H1 (cell line): ENCODE measurements at regions not wholly inside any gene's neighbourhood (a gene's known extent, or its start where the extent isn't known, plus 50 kb on each side); places are given as distances from the start of the nearest gene placed in this dataset.

Experiments used
- CTCF ChIA-PET: fragments of 300-600 bp; sonication (Branson Sonifier 250); formaldehyde crosslinking; loops from one replicate; lab custom pipeline; 2021; ENCODE audit not compliant: partially characterized antibody; lab: Charles Lee
- POLR2A ChIA-PET: fragments of 300-600 bp; sonication (Branson Sonifier 250); formaldehyde crosslinking; loops from one replicate; lab custom pipeline; 2021; ENCODE audit warnings: inconsistent platforms; ENCODE audit not compliant: partially characterized antibody; lab: Charles Lee
- DNase-seq, 2 experiments: peaks; one replicate each; pipeline versions ENCODE4 v3.0.0 to v3.0.0-alpha.2; 2010 to 2022; ENCODE audit warnings: low spot score in 2 of 2, low read depth in 1 of 2, mixed read lengths in 1 of 2
- FAIRE-seq: peaks from 2 replicates; lab custom pipeline; 2011; peaks lifted over from hg19 to GRCh38; lab: Jason Lieb, UNC
- H2AFZ ChIP-seq: 2 replicates; pipeline ENCODE4 v1.8.1; 2012; ENCODE audit warnings: low read length, inconsistent platforms
- H2AK5ac ChIP-seq: 2 replicates; pipeline ENCODE4 v1.6.1; 2013; ENCODE audit warnings: low read depth, low read length
- H2BK120ac ChIP-seq: replicated peaks from 2 replicates; pipeline ENCODE3; 2013; ENCODE audit warnings: low read depth, low read length, inconsistent platforms
- H2BK12ac ChIP-seq: 2 replicates; pipeline ENCODE4 v1.6.1; 2013; ENCODE audit warnings: low read depth, low read length
- H2BK15ac ChIP-seq: 2 replicates; pipeline ENCODE4 v1.6.1; 2013; ENCODE audit warnings: low read length
- H2BK20ac ChIP-seq: 2 replicates; pipeline ENCODE4 v1.6.1; 2013; ENCODE audit warnings: low read length
- H2BK5ac ChIP-seq: 2 replicates; pipeline ENCODE4 v1.6.1; 2013; ENCODE audit warnings: low read depth, low read length
- H3K14ac ChIP-seq: 2 replicates; pipeline ENCODE4 v1.6.1; 2013; ENCODE audit warnings: inconsistent platforms; ENCODE audit not compliant: insufficient read length
- H3K18ac ChIP-seq: 2 replicates; pipeline ENCODE4 v1.6.1; 2013; ENCODE audit warnings: low read length; ENCODE audit errors: extremely low read depth
- H3K23ac ChIP-seq: 2 replicates; pipeline ENCODE4 v1.6.1; 2013; ENCODE audit warnings: inconsistent platforms; ENCODE audit not compliant: insufficient read length
- H3K23me2 ChIP-seq: 2 replicates; pipeline ENCODE4 v1.6.1; 2013; ENCODE audit warnings: low read depth, low read length
- H3K27ac ChIP-seq: 2 replicates; pipeline ENCODE4 v1.6.1; 2011; ENCODE audit warnings: low read depth, low read length, inconsistent platforms
- H3K27me3 ChIP-seq, 4 experiments: replicated peaks in 1 of 4; 1 replicate in 1 of 4; 2 replicates in 3 of 4; pipeline versions ENCODE4 v1.6.1 to v1.8.1; 2011 to 2013; ENCODE audit warnings: low read length in 3 of 4, mild to moderate bottlenecking in 3 of 4, inconsistent platforms in 2 of 4, mixed read lengths in 2 of 4, moderate library complexity in 1 of 4; ENCODE audit not compliant: control insufficient read depth in 3 of 4, insufficient read depth in 3 of 4; ENCODE audit errors: extremely low read depth in 1 of 4
- H3K36me3 ChIP-seq, 4 experiments: 2 replicates each; pipeline versions ENCODE4 v1.6.1 to v1.8.1; 2011 to 2013; ENCODE audit warnings: mild to moderate bottlenecking in 4 of 4, low read length in 3 of 4, moderate library complexity in 2 of 4, control low read depth in 1 of 4, inconsistent platforms in 1 of 4; ENCODE audit not compliant: insufficient read depth in 4 of 4, control insufficient read depth in 2 of 4
- H3K4ac ChIP-seq: replicated peaks from 2 replicates; pipeline ENCODE3; 2013; ENCODE audit warnings: low read length, low read depth, mixed read lengths, inconsistent platforms; ENCODE audit not compliant: insufficient read length
- H3K4me1 ChIP-seq, 4 experiments: replicated peaks in 1 of 4; 1 replicate in 1 of 4; 2 replicates in 3 of 4; pipeline versions ENCODE4 v1.6.1 to v1.8.1; 2011 to 2013; ENCODE audit warnings: low read length in 3 of 4, inconsistent platforms in 2 of 4, mixed read lengths in 1 of 4; ENCODE audit not compliant: insufficient read depth in 4 of 4, control insufficient read depth in 3 of 4
- H3K4me2 ChIP-seq, 2 experiments: 2 replicates each; pipeline versions ENCODE4 v1.6.1 to v1.8.1; 2011 to 2013; ENCODE audit warnings: low read depth in 2 of 2, low read length in 2 of 2, control low read depth in 1 of 2, inconsistent platforms in 1 of 2, mild to moderate bottlenecking in 1 of 2; ENCODE audit not compliant: insufficient read depth in 1 of 2
- H3K4me3 ChIP-seq, 4 experiments: fragments of 200-600, 300-600 bp in 1 of 4; sonication (generic), shearing (Covaris generic), sonication (Bioruptor Twin) in 1 of 4; 2 replicates each; pipeline versions ENCODE4 v1.5.1 to v1.8.1; 2011 to 2016; ENCODE audit warnings: low read length in 4 of 4, low read depth in 3 of 4, control low read depth in 2 of 4, inconsistent platforms in 2 of 4, mild to moderate bottlenecking in 2 of 4, mixed read lengths in 1 of 4, moderate library complexity in 1 of 4; ENCODE audit not compliant: insufficient read depth in 2 of 4; ENCODE audit errors: extremely low read depth in 1 of 4
- H3K56ac ChIP-seq: replicated peaks from 2 replicates; pipeline ENCODE3; 2013; ENCODE audit warnings: low read depth, mild to moderate bottlenecking, mixed read lengths, low read length, inconsistent platforms; ENCODE audit not compliant: insufficient read length
- H3K79me1 ChIP-seq: 2 replicates; pipeline ENCODE4 v1.6.1; 2013; ENCODE audit warnings: low read depth, low read length, control low read depth
- H3K79me2 ChIP-seq, 2 experiments: 2 replicates each; pipeline versions ENCODE4 v1.6.1 to v1.8.1; 2012 to 2013; ENCODE audit warnings: low read length in 2 of 2, mild to moderate bottlenecking in 2 of 2, inconsistent platforms in 1 of 2; ENCODE audit not compliant: insufficient read depth in 2 of 2, control insufficient read depth in 1 of 2
- H3K9ac ChIP-seq, 4 experiments: replicated peaks in 1 of 4; 1 replicate in 1 of 4; 2 replicates in 3 of 4; pipeline versions ENCODE4 v1.6.1 to v1.8.1; 2011 to 2013; ENCODE audit warnings: low read depth in 3 of 4, low read length in 3 of 4, control low read depth in 2 of 4, mild to moderate bottlenecking in 2 of 4, moderate library complexity in 2 of 4, inconsistent platforms in 1 of 4; ENCODE audit errors: extremely low read depth in 1 of 4
- H3K9me3 ChIP-seq, 2 experiments: 2 replicates each; pipeline versions ENCODE4 v1.6.1 to v1.8.1; 2012 to 2013; ENCODE audit warnings: mild to moderate bottlenecking in 2 of 2, moderate library complexity in 2 of 2, control low read depth in 1 of 2, inconsistent platforms in 1 of 2, low read depth in 1 of 2, low read length in 1 of 2, mixed read lengths in 1 of 2; ENCODE audit not compliant: insufficient read depth in 2 of 2
- H4K20me1 ChIP-seq, 2 experiments: replicated peaks in 1 of 2; 2 replicates each; pipeline versions ENCODE3 to v1.8.1; 2011 to 2013; ENCODE audit warnings: inconsistent platforms in 2 of 2, low read length in 2 of 2, mild to moderate bottlenecking in 1 of 2; ENCODE audit not compliant: insufficient read depth in 2 of 2, control insufficient read depth in 1 of 2
- H4K5ac ChIP-seq: 2 replicates; pipeline ENCODE4 v1.6.1; 2013; ENCODE audit warnings: low read length, low read depth, mixed read lengths, inconsistent platforms; ENCODE audit not compliant: insufficient read length
- H4K8ac ChIP-seq: 2 replicates; pipeline ENCODE4 v1.8.0; 2013; ENCODE audit warnings: mild to moderate bottlenecking, moderate library complexity, low read length, inconsistent platforms; ENCODE audit not compliant: insufficient read depth; ENCODE audit errors: extremely low read depth
- H4K91ac ChIP-seq: replicated peaks from 2 replicates; pipeline ENCODE3; 2013; ENCODE audit warnings: low read length, mixed read lengths, inconsistent platforms; ENCODE audit not compliant: insufficient read length
- CBX5 ChIP-seq: fragments of 300-800, 300-1000 bp; sonication (generic); IDR thresholded peaks from 2 replicates; pipeline ENCODE4 v1.7.1; 2016; ENCODE audit warnings: antibody characterized with exemption, low read length, low read depth
- KDM4A ChIP-seq: IDR thresholded peaks from one replicate; pipeline ENCODE4 v1.7.1; 2012; ENCODE audit warnings: low read depth, mild to moderate bottlenecking, moderate library complexity, low read length, inconsistent platforms; ENCODE audit not compliant: severe bottlenecking
- SP2 ChIP-seq: IDR thresholded peaks from 2 replicates; pipeline ENCODE4 v1.6.1; 2012; ENCODE audit warnings: mild to moderate bottlenecking, low read length, inconsistent platforms
- USF2 ChIP-seq: IDR thresholded peaks from 2 replicates; pipeline ENCODE4 v1.6.1; 2011; ENCODE audit warnings: low read length, improper control_type of control experiment
- WGBS, 2 experiments: shearing (Covaris generic) in 1 of 2; methylation state at CpG; one replicate each; pipeline versions ENCODE4 v1.1.6 to v1.1.7; 2013 to 2015; ENCODE audit warnings: low lambda C conversion rate in 2 of 2, mixed read lengths in 2 of 2, inconsistent platforms in 1 of 2, low coverage in 1 of 2, missing lambda C conversion rate in 1 of 2; ENCODE audit not compliant: insufficient replicate concordance in 2 of 2, insufficient coverage in 1 of 2, insufficient read length in 1 of 2; ENCODE audit errors: extremely low coverage in 1 of 2, missing lambda C conversion rate in 1 of 2; 5-methylcytosine and 5-hydroxymethylcytosine counted together

- H2BK120ac ChIP-seq = no peak overlapping the region
- peaks cover 2% of the 10 kb centered on the region; the same call in 1 of the 2 replicates for H3K23me2 ChIP-seq
- H2BK20ac ChIP-seq = no peak overlapping the region
- POLR2A ChIA-PET = no interaction called here
- no peak overlapping the region for H2BK5ac ChIP-seq
- DNase-seq (no peak), FAIRE-seq (no peak)
- H3K4me1 ChIP-seq = peaks cover 0 to 3% (median under 1%) of the 10 kb centered on the region in 4 experiments; a peak in 1 of 7 replicates
- no peak overlapping the region for H3K23ac ChIP-seq
- no peak overlapping the region for H4K91ac ChIP-seq
- H3K79me1 ChIP-seq = no peaks in the 10 kb centered on the region
- H4K20me1 ChIP-seq = no peaks in the 10 kb centered on the region
- no peak overlapping the region for H4K8ac ChIP-seq
- no peak overlapping the region for H3K9ac ChIP-seq
- H3K27me3 ChIP-seq = no peaks in the 10 kb centered on the region; a peak in 1 of 7 replicates
- no peak overlapping the region for H3K4me2 ChIP-seq
- no peak overlapping the region for H3K14ac ChIP-seq
- H3K36me3 ChIP-seq = no peaks in the 10 kb centered on the region
- H2AK5ac ChIP-seq = no peak overlapping the region
- H3K18ac ChIP-seq = no peak overlapping the region
- 87% methylated on average over 4 of the region's 4 CpGs; no CpG with 5 or more reads in 1 of the 2 experiments for WGBS, 2 experiments
- no peaks in the 10 kb centered on the region for H3K9me3 ChIP-seq
- no peak overlapping the region for H3K56ac ChIP-seq
- H3K4ac ChIP-seq = no peak overlapping the region
- H2BK15ac ChIP-seq = peak overlapping the region; percentile 46; the same call in 1 of the 2 replicates
- no peaks in the 10 kb centered on the region for H3K79me2 ChIP-seq
- no peak overlapping the region for H3K27ac ChIP-seq
- H2BK12ac ChIP-seq = no peak overlapping the region
- H2AFZ ChIP-seq = no peak overlapping the region
- H4K5ac ChIP-seq = no peak overlapping the region
- H3K4me3 ChIP-seq = no peak overlapping the region
- CTCF ChIA-PET = interaction anchor here (0.6 to 7.8 kb wide), 41 partner anchors 9 to 1530 kb away, joined by 3 to 74 read pairs (median 4); partner anchors contain the start of gene ASIC2
- no peak for TF ChIP-seq SP2
- TF ChIP-seq KDM4A = no peak
- TF ChIP-seq CBX5 = no peak
- no peak for TF ChIP-seq USF2
Measured at GRCh38 chr17:33519692-33520091, 226.6 kb upstream of the ASIC2 start.
